Heart right ventricle (tissue), 16 donors: ENCODE measurements at regions not wholly inside any gene's neighbourhood (a gene's known extent, or its start where the extent isn't known, plus 50 kb on each side); places are given as distances from the start of the nearest gene placed in this dataset.

Experiments
- ATAC-seq, 8 donors: fragments of 200-7000 bp; cut with Tn5 transposase; one replicate each; pipeline ENCODE4 v1.9.1; 2020; ENCODE audit warnings: mild to moderate bottlenecking in 8 of 8, moderate library complexity in 8 of 8, moderate number of reproducible peaks in 1 of 8
- DNase-seq, 2 donors: peaks; one replicate each; pipeline ENCODE4 v3.0.0-alpha.2; 2020
- H3K27ac ChIP-seq, 10 donors: fragments of 200-600 bp; sonication (generic) in 2 of 10; one replicate each; pipeline versions ENCODE4 v1.5.0 to v1.8.0; 2020 to 2022; ENCODE audit warnings: mild to moderate bottlenecking in 3 of 10
- H3K27me3 ChIP-seq, 7 donors: fragments of 200-600 bp; one replicate each; pipeline ENCODE4 v1.8.0; 2021 to 2022; ENCODE audit warnings: mild to moderate bottlenecking in 2 of 7
- H3K36me3 ChIP-seq, 9 donors: fragments of 200-600 bp; sonication (generic) in 1 of 9; one replicate each; pipeline versions ENCODE4 v1.5.0 to v1.8.0; 2020 to 2022; ENCODE audit warnings: mild to moderate bottlenecking in 2 of 9
- H3K4me1 ChIP-seq, 9 donors: fragments of 200-600 bp; sonication (generic) in 1 of 9; one replicate each; pipeline versions ENCODE4 v1.5.0 to v1.8.0; 2020 to 2022; ENCODE audit warnings: mild to moderate bottlenecking in 4 of 9
- H3K4me3 ChIP-seq, 10 donors: fragments of 200-600 bp; sonication (generic) in 2 of 10; one replicate each; pipeline versions ENCODE4 v1.5.0 to v1.8.0; 2020 to 2022; ENCODE audit warnings: mild to moderate bottlenecking in 7 of 10, moderate library complexity in 2 of 10
- H3K9me3 ChIP-seq, 11 donors: fragments of 200-600 bp in 10 of 11; sonication (generic) in 2 of 11; one replicate each; pipeline versions ENCODE4 v1.5.0 to v1.8.0; 2013 to 2022; ENCODE audit warnings: mild to moderate bottlenecking in 2 of 11, control low read depth in 1 of 11, moderate library complexity in 1 of 11
- WGBS, 2 donors: extraction: QIAGEN DNeasy Blood & Tissue Kit; methylation state at CpG; one replicate each; pipeline ENCODE4 v1.1.7; 2013; ENCODE audit warnings: inconsistent platforms in 1 of 2; 5-methylcytosine and 5-hydroxymethylcytosine counted together
- intact Hi-C, 10 donors: fragments of 100-400 bp; cut with DNase I; formaldehyde crosslinking; loops; one replicate each; pipeline versions ENCODE4 v1.11.1 to v1.14.2; 2022
- TF ChIP-seq, protein P1 (sequence below), 9 donors: fragments of 200-600 bp; sonication (generic) in 2 of 9; IDR thresholded peaks; one replicate each; pipeline versions ENCODE4 v1.5.0 to v1.8.0; 2021 to 2022; ENCODE audit warnings: antibody characterized with exemption in 9 of 9, mild to moderate bottlenecking in 5 of 9, moderate library complexity in 1 of 9
- donor health status: Arrhythmogenic right ventricular cardiomyopathy.
- donor health status: ischemic (EF 13 %, LVEDD 7.1; RV severe dilation, severe dysfunction).
- donor health status: healthy with polysubstance abuse.
- donor health status: DM: no; HTN: yes; CAD: no.
- donor health status: DM: no; HTN: no; CAD: no.
- donor health status: ischemic (EF 25% LVEDD 6.9; RV normal size, moderate dysfunction).
- donor health status: ischemic (EF 25% LVEDD 5.7; RV mildly dilated, moderate dysfunction).
- donor health status: healthy.
- donor health status: DM: yes; HTN: yes; CAD: no.
- donor health status: Ischemic cardiomyopathy.
- donor health status: ischemic (EF 35%, LVEDD 5.7; RV mildly dilated, moderate dysfunction).
- donor health status: nonischemic (EF 11% LVEDD 7.7; RV severe dilation, severe dysfunction).
- donor health status: DM: yes; HTN: yes; CAD: no.
- donor health status: PGD.
- donor health status: ischemic (EF 29% LVEDD 5.4; RV normal size, mild dysfunction).
- donor health status: nonischemic (EF 23%, LVEDD 6.1; RV moderate dilation, normal function).

DNA sequence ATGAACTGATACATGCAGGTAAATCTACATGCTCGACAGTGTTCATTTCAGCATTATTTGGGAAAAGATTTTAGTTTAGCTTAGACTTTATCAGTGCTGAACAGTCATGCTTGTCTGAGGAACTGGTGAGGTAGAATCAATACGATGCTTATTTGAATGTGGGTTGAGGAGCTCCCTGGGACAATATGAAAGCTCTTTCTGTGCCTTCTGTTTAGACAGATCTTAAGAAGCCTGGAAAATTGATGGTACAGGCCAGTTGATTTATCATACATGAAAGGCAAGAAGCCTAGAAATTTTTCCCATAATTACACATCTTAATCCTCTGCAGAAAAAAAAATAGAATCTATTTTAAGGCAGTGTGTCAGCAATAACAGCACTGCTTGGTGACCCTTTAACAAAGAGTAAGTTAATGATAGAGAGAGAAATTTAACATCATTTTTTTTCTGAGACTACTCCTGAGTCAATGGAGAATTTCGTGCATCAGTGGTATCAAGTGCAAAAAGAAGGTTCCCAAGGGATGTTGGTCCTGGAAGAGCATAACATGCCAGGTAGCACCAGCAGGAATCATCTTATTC is 252.2 kb upstream of the CDH20 start:
- no peaks in the 10 kb centered on the region for H3K27me3 ChIP-seq
- no peak overlapping the region for H3K27ac ChIP-seq
- H3K4me1 ChIP-seq: no peaks in the 10 kb centered on the region
- TF ChIP-seq, protein P1, sequence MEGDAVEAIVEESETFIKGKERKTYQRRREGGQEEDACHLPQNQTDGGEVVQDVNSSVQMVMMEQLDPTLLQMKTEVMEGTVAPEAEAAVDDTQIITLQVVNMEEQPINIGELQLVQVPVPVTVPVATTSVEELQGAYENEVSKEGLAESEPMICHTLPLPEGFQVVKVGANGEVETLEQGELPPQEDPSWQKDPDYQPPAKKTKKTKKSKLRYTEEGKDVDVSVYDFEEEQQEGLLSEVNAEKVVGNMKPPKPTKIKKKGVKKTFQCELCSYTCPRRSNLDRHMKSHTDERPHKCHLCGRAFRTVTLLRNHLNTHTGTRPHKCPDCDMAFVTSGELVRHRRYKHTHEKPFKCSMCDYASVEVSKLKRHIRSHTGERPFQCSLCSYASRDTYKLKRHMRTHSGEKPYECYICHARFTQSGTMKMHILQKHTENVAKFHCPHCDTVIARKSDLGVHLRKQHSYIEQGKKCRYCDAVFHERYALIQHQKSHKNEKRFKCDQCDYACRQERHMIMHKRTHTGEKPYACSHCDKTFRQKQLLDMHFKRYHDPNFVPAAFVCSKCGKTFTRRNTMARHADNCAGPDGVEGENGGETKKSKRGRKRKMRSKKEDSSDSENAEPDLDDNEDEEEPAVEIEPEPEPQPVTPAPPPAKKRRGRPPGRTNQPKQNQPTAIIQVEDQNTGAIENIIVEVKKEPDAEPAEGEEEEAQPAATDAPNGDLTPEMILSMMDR (IDR thresholded peaks at IDR 0.05): no peak
- ATAC-seq: no peak
- no peaks in the 10 kb centered on the region for H3K36me3 ChIP-seq
- no peak overlapping the region for H3K4me3 ChIP-seq
- no peaks in the 10 kb centered on the region for H3K9me3 ChIP-seq
- DNase-seq: no peak
- intact Hi-C loops: loop anchor here in 3 of 10 donors (10.0 kb wide), 2 partner anchors 396 to 424 kb away; no protein-coding TSS in a partner anchor
- 62 to 78% methylated on average over 3 of the region's 3 CpGs for WGBS, 2 donors

DNA sequence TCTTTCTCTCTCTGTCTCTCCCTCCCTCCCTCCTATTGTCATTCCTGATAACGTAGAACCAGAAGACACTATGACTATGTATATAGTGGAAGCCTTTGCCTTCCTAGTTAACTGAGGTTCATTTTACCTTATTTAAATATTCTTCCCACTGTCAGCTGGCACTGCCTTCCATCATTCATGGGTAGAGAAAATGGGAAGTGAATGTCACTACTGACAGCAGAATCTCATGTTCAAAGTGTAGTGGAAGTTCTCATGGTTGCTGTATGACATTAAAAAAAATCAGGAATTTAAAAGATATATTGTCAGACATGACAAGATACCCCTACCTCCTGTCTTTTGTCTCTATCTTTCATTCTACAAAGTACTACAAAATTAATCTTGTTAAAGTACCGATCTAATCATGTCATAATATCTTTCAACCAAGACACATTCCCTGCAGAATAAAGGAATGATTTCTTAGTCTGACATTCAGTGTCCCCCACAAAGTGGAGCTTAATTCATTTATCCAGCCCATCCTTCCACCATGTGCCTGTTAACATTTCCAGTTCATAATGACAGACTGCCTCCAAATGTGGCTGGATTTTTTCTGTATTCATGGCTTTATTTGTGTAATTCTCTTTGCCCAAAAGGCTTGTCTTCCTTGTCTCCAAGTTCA is 250.1 kb upstream of the CDH20 start:
- Histone ChIP-seq H3K36me3 (no peaks in the 10 kb centered on the region), H3K4me3 (no peak overlapping the region), H3K27ac (no peak overlapping the region), H3K27me3 (no peaks in the 10 kb centered on the region), H3K4me1 (no peaks in the 10 kb centered on the region), H3K9me3 (no peaks in the 10 kb centered on the region)
- intact Hi-C loops: loop anchor here in 3 of 10 donors (10.0 kb wide), 2 partner anchors 398 to 422 kb away; no protein-coding TSS in a partner anchor
- no peak for ATAC-seq
- TF ChIP-seq, protein P1 (IDR thresholded peaks at IDR 0.05): no peak
- DNase-seq: no peak
- 69 to 75% methylated on average over 2 of the region's 2 CpGs for WGBS, 2 donors

DNA sequence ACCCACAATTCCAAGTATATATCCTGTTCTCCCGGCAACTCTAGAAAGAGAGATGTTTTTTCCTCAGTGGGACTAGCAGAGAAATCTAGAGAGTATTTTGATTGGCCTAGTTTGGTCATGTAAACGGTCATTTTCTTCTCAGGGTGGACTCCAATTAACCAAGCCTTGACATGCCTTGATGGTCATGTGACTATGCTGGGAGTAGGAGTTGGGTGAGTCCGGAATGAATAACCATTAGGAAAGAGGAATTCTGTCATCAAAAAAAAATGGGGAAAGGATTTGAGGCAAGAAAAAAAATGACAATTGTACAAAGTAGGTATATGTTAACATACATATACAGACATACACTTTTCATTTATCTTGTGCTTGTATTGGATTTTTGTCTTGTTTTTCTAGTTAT is 248.2 kb upstream of the CDH20 start:
- Histone ChIP-seq H3K9me3 (no peaks in the 10 kb centered on the region), H3K4me3 (no peak overlapping the region), H3K4me1 (no peaks in the 10 kb centered on the region), H3K27ac (no peak overlapping the region), H3K27me3 (no peaks in the 10 kb centered on the region), H3K36me3 (no peaks in the 10 kb centered on the region)
- WGBS, 2 donors: 71 to 82% methylated on average over 3 of the region's 3 CpGs
- DNase-seq: no peak
- intact Hi-C loops: loop anchor here in 5 of 10 donors (5.0 to 10.0 kb wide), 4 partner anchors 400 to 1047 kb away; no protein-coding TSS in a partner anchor
- no peak for ATAC-seq
- TF ChIP-seq, protein P1 (IDR thresholded peaks at IDR 0.05): no peak

DNA sequence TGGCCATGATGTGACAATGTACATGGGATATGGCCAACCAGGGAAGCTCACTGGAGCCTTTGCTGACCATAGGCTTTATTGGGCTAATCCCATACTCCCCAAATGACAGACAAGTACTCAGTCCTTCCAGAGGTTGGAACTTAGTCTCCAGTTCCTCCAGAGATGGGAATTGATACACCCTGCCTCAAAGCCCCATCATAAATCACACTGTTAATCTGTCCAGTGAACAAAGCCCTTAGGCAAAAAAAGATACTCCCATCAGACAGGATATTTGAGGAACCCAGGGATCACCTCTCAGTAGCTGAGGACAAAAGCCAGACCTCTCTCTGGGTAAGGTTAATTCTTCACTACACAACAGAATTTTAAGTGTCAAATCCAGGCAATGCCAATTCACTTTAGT is 247.5 kb upstream of the CDH20 start:
- intact Hi-C loops: loop anchor here in 5 of 10 donors (5.0 to 10.0 kb wide), 4 partner anchors 401 to 1047 kb away; no protein-coding TSS in a partner anchor
- TF ChIP-seq, protein P1 (IDR thresholded peaks at IDR 0.05): no peak
- Histone ChIP-seq H3K27me3 (no peaks in the 10 kb centered on the region), H3K36me3 (no peaks in the 10 kb centered on the region), H3K4me1 (no peaks in the 10 kb centered on the region), H3K4me3 (no peak overlapping the region), H3K9me3 (no peaks in the 10 kb centered on the region), H3K27ac (no peak overlapping the region)
- ATAC-seq (no peak), DNase-seq (no peak)
